NCI-H2196 (cell line): ENCODE measurements at regions not wholly inside any gene's neighbourhood (a gene's known extent, or its start where the extent isn't known, plus 50 kb on each side); places are given as distances from the start of the nearest gene placed in this dataset.

Source experiments
- DNase-seq: peaks from one replicate; lab custom pipeline; 2025; ENCODE audit not compliant: unreplicated experiment; lab: John Stamatoyannopoulos, UW

DNA sequence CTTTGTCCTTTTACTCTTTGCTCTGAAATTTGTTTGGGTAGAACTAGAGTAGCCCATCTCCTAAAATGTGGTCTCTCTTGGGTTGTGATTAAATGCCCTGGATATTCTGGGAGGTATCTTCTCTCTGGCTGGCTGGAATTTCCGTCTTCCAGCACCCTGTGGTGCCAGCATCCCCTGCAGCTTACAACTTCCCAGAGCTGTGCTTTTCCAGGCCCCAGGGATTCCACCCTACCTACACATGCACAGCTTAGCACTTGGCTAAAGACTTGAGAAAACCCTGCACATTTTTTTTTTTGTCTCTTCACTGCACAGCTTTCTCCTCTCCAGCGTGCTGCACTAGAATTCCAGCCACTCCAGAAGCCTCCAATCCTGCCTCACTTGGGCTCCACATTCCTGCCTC is 334.7 kb downstream of the IRS2 start:
- no peak for DNase-seq

DNA sequence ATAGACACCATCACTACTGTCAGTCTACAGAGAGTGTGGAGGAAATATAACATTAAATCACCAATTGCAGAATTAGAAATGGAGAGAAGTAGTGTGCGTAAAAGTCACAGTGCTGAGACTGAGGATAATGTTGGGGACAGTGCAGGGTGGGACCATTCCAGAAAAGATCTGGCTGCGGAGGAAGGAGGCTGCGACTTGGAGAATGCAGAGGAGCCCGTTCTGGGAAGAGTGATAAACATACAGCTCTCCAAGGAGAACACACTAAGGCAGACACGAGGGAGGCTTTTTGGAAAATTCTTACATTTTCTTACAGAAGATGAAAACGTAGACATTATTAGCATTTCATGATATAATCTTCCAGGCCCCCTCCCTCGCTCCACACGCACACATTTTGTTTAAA is 337.8 kb downstream of the IRS2 start:
- DNase-seq = no peak

DNA sequence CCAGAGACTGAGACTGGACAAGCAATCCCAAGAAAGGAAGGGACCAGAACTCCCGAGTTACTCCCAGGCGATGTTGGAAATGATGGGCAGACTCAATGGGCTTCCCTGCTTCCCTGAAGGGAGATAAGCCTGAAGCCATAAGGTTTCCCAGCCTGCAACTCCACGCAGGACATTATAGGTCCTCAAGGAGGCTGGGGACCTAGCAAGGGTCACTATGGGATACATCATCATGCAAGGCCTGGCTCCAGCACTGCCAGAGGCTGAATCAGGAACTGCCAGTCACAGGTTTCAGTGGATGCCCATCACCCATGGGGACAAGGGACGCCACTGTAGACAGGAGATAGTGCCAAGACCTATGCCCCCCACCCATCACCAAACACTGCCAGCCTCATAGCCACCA is 338.7 kb downstream of the IRS2 start:
- DNase-seq = no peak

DNA sequence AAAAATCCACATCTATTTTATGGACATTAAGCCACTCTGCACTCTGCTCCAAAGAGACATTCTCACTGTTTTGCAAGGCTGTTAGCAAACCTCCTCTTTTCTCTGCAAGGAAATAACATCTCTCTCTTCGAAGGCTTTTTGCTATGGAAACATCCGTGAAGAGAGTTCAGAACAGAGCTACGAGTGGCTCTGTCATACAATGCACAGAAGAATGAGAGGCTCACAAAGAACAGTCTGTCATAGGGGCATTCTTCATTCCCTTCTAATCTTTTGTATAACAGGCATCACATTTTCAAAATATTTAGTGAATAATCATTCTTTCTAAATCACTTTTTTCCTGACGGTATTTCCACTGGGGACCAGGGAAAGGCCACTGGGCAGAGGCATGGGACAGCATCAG is 346.1 kb downstream of the IRS2 start:
- DNase-seq = no peak

DNA sequence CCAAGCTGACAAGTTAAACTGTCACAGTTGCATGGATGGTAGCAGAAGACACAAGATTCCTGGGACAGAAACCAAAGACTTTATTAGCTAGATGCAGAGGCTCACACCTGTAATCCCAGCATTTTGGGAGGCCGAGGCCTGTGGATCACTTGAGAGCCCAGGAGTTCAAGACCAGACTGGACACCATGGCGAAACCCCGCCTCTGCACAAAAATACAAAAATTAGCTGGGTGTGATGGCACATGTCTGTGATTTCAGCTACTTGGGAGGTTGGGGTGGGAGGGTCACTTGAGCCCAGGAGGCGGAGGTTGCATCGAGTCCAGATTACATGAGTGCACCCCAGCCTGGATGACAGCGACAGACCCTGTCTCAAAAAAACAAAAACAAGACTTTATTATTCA is 346.6 kb downstream of the IRS2 start:
- no peak for DNase-seq

DNA sequence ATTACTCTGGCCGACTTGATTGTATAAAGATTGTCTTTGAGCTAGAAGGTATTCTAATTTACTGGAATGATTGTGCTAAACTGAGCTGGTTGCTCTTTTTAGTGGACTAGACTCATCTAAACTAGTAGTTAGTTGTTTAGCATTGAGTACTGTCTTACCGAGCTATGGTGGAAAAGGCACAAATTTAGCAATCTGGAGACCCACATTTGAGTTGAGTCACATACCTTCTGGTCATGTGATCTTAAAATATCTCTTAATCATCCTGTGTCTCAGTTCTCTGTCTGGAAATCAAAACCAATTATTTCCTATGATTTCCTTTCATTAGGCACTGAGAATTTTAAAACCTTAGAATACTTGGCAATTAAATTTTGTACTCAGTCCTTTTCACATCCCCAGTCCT is 349.5 kb downstream of the IRS2 start:
- no peak for DNase-seq

DNA sequence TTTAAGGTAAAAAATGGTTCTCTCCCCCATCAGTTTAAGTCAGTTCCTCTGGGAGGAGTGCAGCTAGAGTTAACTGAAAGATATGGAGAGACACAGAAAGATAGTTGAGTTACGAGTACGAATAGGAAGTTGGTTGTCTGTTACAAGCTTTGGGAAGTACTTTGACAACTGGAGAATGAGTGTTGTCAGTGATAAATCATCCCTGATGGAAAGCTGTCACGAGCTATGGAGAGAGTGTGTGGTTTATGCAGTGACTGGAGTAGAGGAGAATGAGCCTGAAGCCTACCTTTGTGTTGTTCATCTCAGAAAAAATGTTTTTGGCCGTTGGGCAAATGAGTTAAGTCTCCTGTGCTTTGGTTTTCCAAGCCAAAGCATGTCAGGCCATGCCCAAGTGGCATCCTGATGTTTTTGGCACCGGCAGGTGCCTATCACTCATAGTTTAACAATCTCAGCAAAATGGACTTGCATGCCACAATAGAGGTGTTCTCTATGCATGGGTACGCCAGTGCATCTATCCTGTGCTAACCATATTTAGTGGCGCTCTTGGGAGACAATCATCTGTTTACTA is 350.2 kb downstream of the IRS2 start:
- no peak for DNase-seq

DNA sequence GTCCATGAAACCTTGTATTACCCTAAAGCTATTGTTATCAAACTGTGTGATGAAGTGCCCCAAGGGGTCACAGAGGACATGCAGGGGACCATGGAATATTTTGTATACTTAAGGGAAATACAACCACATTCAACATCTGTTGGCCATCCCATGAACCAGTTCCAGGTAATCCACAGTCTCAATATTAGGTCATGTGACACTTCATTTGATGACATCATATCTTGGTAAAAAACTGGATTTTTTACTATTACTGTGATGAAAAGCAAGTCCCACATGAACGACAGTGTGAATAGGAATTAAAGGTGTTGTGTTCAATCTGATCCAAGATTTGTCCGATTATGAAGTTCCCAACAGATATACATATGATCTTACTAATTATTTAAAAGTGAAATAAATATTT is 355.2 kb downstream of the IRS2 start:
- DNase-seq = no peak

DNA sequence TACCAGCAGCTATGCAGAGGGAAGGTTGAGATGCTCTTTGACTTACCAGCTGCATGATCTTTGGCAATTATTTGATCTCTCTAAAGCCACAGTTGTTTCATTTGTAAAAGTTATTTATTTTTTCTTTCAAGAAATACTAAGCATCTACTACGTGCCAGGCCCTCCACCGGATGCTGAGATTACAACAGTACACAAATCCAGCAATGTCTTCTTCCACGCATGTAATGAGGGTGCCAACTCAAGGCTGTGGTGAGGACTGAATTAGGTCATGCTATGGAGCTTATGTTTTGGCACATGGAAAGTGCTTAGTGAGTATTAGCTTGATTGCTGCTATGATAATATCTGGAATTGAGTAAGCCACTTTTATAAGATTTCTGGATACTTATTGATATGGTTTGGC is 358.2 kb downstream of the IRS2 start:
- DNase-seq = no peak

DNA sequence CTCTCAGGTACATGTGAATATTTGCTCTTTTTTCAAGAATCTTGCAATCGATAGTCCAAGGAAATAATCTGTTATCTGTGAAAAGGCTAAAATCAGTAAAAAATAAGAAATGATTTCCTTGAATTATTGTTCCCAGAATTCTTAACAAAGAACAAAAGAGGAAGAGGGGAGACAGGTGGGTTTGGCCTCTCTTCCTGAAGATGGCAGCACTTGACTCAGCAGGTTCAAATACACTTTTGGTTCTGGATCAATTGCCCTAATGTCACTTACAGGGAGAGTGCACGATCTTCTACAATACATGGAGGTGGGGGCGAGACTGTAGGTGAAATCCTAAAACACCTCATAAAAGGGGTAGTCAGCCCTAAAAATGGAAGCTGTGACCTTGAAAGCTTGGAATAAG is 358.7 kb downstream of the IRS2 start:
- DNase-seq = no peak

DNA sequence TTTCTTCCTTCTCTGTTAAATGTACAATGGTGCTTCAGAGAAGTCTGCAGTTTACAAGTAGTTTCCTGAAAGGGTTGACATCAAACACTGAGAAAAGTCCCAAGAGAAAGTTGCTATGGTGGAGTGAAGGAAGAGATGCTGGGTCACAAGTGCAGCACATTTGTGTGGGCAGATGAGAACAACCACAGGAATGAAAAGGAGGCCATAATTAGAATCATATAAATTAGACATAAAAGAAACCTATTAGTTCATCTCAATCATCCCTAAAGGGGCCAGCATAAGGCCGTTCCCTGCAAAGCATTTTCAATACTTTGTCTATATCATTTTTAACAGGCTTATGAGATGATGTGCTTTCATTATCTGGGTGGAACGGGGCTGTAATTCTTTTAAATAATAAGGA is 359.2 kb downstream of the IRS2 start:
- no peak for DNase-seq

DNA sequence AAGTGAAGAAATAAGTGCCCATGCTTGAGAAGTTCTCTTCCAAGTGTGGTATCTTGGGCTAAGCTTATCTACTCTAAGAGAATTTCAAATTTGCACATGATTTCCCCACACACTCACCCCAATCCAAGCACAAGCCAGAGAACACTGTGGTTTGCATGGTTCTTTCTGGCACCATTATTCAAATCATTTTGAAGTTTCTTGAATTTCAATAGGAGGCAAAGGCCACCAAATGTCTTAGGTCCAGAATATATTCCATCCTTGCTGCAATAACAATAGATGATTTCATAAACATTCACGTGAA is 359.7 kb downstream of the IRS2 start:
- DNase-seq = no peak

DNA sequence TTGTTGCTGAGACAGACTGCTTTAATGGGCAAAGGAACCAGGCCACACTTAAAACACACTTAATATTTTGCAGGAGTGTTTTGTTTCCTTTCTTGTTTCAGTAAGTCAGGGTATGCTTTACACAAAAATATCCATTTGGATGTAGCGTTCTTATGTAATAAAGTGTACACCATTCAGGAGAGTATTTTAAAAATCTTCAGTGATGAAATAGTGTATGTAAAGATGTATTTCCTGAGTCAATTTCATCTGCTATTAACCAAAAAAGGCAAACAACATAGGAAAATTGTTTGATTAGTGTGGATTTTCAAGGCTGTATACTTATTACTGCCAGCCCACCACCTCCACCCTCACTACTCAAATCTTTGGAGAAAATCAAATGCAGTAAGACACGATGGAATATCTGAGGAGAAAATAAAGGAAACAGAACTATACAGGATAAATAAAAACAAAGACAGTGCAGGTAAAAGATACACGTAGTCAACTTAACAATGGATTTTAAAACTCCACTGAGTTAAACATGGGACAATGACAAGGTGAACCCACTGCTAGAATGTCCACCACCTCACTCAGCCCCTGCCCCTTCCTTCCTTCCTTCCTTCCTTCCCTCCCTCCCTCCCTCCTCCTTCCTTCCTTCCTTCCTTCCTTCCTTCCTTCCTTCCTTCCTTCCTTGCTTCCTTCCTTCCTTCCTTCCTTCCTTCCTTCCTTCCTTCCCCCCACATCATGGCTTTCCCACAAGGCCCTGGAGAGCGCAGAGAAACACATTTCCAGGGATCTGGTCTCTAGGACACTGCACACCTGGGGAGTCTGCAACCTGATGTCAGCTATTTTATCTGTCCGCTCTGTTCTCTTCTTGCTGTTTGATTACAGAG is 360.3 kb downstream of the IRS2 start:
- no peak for DNase-seq

DNA sequence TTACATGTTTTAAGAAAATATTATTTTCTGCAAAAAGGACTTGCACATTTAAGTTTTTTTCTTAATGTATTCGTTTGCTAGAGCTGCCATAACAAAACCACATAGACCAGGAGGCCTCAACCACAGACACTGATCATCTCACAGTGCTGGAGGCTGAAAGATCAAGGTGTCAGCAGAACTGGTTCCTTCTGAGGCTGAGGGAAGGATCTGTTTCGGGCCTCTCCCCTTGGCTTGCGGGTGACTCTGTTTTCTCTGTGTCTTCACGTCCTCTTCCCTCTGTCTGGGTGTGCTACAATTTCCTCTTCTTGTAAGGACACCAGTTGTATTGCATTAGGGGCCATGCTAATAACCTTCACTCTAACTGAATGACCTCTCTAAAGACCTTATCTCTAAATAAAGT is 364.2 kb downstream of the IRS2 start:
- DNase-seq = no peak

DNA sequence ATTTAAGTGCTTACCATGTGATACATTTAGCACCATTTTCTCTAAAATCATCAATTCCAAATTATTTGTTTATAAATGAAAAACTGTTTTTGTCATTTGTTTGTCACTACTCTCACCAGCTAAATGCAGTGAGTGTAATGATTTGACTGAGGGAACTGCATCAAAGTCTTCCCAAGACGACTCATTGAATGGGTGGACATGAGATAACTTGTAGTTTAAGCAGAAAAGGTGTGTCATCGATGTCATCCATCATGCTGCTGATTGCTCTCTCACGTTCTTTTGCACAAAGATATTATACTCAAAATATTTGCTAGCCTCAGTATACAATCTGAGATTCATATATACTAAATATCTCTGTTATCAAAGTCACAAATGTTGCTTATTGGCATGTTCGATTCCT is 366.5 kb downstream of the IRS2 start:
- no peak for DNase-seq

DNA sequence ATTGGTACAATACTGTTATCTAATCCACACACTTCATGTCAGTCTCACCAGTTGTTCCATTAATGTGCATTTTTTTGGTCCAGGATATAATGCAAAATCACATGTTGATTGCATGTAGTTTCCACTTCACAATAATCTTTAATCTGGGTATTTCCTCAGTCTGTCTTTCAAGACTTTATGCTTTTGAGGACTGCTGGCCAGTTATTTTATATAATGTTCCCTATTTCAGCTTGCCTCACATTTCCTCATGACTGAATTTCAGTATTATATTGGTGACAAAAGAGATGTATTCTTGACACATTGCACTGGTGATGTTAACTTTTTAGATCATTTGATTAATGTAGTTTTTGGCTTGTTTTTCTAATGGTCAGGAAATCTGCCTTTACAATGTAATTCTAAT is 368.3 kb downstream of the IRS2 start:
- DNase-seq = no peak

DNA sequence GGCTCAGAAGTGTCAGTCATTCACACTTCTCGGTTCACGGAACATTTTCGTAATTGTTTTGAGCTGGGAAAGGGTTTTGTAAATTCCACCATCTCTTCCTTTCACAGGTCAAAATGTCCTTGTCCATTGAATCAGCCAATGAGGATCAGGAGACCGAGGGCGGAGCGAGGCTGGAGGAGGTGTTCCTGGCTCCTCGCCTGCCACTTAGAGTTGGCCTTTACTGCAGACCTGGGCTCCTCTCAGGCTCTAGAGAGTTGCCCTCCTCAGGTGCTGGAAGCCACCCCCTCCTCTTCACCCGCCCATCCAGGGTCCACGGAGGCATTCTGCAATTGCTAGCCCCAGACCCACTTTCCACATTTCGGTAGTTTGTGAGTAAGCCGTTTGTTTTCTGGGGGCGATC is 370.4 kb downstream of the IRS2 start:
- DNase-seq = no peak

DNA sequence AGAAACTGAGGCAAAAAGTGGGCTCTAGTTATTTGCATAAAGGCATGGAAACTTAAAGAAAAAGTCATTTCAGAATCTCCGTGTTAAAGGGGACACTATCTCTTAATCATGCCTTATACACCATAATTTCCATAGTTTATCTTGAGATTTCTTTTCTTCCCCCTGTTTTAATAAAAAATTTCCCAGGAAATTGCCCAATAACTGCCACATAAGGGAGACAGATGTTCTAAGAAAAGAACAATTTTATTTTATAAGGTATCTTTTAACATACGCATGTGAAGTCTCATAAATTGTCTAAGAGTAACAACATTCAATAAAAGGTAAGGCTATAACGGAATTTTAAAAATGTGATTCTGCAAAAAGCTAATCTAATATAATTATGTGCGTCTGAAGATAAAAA is 371.3 kb downstream of the IRS2 start:
- no peak for DNase-seq

DNA sequence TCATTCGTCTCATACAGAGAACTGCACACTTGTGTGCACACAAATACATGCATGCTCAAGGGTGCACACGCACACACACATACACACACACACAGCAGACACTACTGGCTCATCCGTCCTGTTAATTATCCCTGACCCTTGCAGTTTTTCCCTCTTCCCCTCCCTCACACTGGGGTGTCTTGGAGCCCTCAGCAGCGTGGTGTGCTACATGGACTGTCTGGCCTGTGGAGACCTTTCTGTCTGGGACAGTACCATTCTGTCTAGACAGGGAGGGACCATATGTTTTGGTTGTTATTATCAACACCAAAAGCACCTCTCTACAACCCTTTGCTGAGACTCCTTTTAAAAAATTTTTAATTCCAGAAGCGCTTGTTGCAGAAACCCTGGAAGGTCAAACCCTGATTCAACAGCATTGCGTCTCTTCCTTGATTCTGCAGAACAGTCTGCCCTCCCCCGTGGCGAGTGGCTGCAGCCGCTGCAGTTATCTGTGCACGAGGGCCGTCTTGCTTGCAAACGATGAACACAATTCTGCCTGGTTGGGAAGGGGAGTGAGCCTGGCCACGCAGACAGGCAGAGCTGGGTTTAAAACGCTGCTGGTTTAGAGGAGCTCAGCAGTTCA is 374.0 kb downstream of the IRS2 start:
- peak; percentile 4 for DNase-seq

DNA sequence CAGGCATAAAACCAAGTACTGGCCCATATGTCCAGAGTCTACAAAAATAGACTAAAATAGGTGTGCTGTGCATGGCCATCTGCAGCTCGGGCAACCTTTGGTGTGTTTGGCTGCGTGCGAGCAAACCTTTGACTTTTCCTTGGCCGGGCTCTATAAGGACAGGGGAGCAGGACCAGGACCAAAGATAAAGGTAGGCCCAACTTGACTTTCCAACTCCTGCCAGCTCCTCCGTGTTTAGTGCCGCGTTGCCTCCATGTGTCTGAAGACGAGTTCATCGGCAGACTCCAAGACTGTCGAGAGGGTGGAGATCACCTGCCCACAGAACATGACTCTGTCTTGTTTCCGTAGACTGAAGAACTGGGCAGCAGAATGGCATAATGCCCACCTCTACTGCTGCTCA is 375.5 kb downstream of the IRS2 start:
- DNase-seq = no peak

DNA sequence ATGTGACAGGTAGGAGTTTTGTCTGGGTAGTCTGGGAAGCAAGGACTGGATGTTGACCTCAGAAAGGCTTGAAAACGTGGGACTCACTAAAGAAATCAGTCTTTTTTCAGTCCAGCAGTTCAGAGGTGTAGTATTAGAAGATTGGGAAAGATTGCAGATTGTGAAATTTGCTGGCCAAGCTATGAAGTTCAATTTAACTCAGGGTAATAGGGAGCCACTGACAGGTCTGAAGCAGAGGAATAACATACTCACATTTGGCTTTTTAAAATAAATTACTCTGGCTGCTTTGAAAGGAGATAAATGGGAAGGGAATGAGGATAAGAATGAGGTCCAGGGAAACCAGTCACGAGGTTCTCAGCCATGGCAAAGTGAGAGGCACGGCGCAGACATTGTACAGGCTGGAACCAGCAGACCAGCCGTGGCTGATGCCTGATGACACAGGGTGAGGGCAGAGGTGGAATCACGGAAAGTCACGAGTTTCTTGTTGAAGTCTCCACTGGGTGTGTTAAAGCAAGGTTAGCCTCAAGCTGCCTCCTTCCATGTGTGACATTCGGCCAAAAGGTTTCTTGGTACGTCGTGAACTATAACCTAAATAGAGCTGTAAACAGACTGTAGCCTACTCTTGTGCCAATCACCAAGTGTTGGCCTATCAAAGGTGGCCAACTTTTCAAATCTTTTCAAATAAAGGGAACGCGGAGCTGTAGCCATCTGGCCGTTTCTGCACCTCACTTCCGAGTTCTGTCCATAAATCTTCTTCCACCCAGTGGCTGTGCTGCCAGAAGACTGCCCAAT is 377.6 kb downstream of the IRS2 start:
- DNase-seq = no peak
